HL-60 (cell line): ENCODE measurements at regions not wholly inside any gene's neighbourhood (a gene's known extent, or its start where the extent isn't known, plus 50 kb on each side); places are given as distances from the start of the nearest gene placed in this dataset.

Experiments
- DNase-seq, 2 experiments: peaks; one replicate each; pipeline ENCODE4 v3.0.0-alpha.2; 2010 to 2020; ENCODE audit warnings: low read depth in 1 of 2, low spot score in 1 of 2
- H3K27ac ChIP-seq: fragments of 250-450 bp; sonication (Bioruptor Pico); replicated peaks from 2 replicates; pipeline ENCODE4 v1.5.1; 2020; ENCODE audit warnings: mild to moderate bottlenecking, moderate library complexity
- H3K27me3 ChIP-seq: fragments of 250-450 bp; sonication (Bioruptor Pico); 2 replicates; pipeline ENCODE4 v1.5.1; 2021; ENCODE audit warnings: mild to moderate bottlenecking, moderate library complexity; ENCODE audit not compliant: insufficient read depth, poor library complexity, severe bottlenecking
- H3K4me3 ChIP-seq: replicated peaks from 2 replicates; pipeline ENCODE4 v1.5.1; 2011; ENCODE audit warnings: mild to moderate bottlenecking, control low read depth, low read length; ENCODE audit not compliant: insufficient read depth
- GABPA ChIP-seq: IDR thresholded peaks from 2 replicates; pipeline ENCODE4 v1.6.1; 2012; ENCODE audit warnings: low read depth
- POLR2AphosphoS5 ChIP-seq: IDR thresholded peaks from 2 replicates; pipeline ENCODE4 v1.6.1; 2012; ENCODE audit warnings: low read depth
- SPI1 ChIP-seq: IDR thresholded peaks from 2 replicates; pipeline ENCODE4 v1.6.1; 2012; ENCODE audit warnings: low read depth, mild to moderate bottlenecking, borderline replicate concordance
- TF ChIP-seq, protein P1 (sequence below): IDR thresholded peaks from 2 replicates; pipeline ENCODE4 v1.6.1; 2012; ENCODE audit warnings: low read depth; ENCODE audit not compliant: insufficient replicate concordance
- TF ChIP-seq, protein P2 (sequence below): IDR thresholded peaks from one replicate; pipeline ENCODE4 v1.5.1; 2011; ENCODE audit warnings: low read length, control low read depth, inconsistent platforms; ENCODE audit not compliant: insufficient read depth

DNA sequence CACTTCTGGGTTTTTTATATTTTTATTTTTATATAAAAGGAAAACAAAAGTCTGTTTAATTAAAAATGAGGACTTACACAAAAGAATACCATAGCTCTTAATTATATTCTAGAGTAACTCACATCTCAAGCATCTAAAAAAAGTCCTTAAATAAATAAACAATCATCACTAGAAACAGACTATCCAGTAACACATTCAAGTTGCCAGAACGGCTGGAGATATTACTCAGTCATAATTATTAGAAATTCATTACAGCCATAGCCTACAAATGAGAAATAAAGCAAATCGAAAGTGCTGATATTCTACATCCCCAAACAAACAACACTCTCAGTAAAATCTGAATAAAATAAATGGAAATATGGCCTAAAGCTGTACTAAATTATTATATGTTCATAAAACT lies 182.5 kb upstream of the C11orf58 start:
- H3K4me3 ChIP-seq, result no peak overlapping the region
- no peak for TF ChIP-seq POLR2AphosphoS5
- TF ChIP-seq SPI1, result no peak
- TF ChIP-seq, protein P1, sequence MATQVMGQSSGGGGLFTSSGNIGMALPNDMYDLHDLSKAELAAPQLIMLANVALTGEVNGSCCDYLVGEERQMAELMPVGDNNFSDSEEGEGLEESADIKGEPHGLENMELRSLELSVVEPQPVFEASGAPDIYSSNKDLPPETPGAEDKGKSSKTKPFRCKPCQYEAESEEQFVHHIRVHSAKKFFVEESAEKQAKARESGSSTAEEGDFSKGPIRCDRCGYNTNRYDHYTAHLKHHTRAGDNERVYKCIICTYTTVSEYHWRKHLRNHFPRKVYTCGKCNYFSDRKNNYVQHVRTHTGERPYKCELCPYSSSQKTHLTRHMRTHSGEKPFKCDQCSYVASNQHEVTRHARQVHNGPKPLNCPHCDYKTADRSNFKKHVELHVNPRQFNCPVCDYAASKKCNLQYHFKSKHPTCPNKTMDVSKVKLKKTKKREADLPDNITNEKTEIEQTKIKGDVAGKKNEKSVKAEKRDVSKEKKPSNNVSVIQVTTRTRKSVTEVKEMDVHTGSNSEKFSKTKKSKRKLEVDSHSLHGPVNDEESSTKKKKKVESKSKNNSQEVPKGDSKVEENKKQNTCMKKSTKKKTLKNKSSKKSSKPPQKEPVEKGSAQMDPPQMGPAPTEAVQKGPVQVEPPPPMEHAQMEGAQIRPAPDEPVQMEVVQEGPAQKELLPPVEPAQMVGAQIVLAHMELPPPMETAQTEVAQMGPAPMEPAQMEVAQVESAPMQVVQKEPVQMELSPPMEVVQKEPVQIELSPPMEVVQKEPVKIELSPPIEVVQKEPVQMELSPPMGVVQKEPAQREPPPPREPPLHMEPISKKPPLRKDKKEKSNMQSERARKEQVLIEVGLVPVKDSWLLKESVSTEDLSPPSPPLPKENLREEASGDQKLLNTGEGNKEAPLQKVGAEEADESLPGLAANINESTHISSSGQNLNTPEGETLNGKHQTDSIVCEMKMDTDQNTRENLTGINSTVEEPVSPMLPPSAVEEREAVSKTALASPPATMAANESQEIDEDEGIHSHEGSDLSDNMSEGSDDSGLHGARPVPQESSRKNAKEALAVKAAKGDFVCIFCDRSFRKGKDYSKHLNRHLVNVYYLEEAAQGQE, result no peak
- no peak for DNase-seq
- no peak overlapping the region for H3K27ac ChIP-seq
- peaks cover 4% of the 10 kb centered on the region for H3K27me3 ChIP-seq

DNA sequence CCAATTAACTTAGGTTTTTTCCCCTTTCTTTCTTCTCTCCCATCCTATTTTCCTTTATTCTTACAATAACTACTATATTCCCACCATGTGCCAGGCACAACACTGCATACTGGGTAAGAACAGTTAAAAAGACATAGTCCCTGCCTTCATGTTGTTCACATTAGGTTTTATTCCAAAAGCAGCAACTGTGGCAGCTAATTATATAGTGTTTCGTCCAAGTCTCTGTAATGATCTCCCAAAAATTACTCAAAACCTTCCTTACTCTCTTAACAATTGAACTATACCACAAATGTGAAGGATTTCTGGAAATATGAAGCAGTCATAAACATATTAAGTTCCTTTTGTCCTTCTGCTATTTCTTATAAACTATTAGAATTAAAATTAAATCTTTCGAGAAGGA lies 184.1 kb upstream of the C11orf58 start:
- TF ChIP-seq, protein P1, result no peak
- TF ChIP-seq, protein P2, sequence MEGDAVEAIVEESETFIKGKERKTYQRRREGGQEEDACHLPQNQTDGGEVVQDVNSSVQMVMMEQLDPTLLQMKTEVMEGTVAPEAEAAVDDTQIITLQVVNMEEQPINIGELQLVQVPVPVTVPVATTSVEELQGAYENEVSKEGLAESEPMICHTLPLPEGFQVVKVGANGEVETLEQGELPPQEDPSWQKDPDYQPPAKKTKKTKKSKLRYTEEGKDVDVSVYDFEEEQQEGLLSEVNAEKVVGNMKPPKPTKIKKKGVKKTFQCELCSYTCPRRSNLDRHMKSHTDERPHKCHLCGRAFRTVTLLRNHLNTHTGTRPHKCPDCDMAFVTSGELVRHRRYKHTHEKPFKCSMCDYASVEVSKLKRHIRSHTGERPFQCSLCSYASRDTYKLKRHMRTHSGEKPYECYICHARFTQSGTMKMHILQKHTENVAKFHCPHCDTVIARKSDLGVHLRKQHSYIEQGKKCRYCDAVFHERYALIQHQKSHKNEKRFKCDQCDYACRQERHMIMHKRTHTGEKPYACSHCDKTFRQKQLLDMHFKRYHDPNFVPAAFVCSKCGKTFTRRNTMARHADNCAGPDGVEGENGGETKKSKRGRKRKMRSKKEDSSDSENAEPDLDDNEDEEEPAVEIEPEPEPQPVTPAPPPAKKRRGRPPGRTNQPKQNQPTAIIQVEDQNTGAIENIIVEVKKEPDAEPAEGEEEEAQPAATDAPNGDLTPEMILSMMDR, result no peak
- TF ChIP-seq GABPA, result no peak
- TF ChIP-seq SPI1, result no peak
- TF ChIP-seq POLR2AphosphoS5, result no peak
- no peak for DNase-seq
- no peak overlapping the region for H3K4me3 ChIP-seq
- no peak overlapping the region for H3K27ac ChIP-seq
- H3K27me3 ChIP-seq, result peaks cover 4% of the 10 kb centered on the region

DNA sequence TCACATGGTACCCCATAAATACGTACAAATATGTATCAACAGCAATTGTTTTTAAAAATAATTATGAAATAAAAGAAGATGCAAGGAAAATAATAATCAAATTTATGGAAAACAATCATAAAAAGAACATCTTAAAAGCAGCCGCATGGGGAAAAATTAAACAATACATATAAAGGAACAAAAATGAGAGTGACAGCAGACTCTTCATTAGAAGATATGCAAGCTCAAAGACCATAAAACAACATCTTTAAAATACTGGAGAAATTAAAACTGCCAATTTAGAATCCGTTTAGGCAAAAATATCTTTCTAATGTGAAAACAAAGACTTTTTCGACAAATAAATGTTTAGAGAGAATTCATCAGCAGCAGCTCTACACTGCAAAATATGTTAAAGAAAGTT lies 190.6 kb upstream of the C11orf58 start:
- Histone ChIP-seq H3K27ac (no peak overlapping the region), H3K27me3 (no peaks in the 10 kb centered on the region), H3K4me3 (no peak overlapping the region)
- no peak for DNase-seq
- TF ChIP-seq, protein P2, result no peak
- TF ChIP-seq POLR2AphosphoS5, result no peak
- TF ChIP-seq GABPA, result no peak
- TF ChIP-seq SPI1, result no peak

DNA sequence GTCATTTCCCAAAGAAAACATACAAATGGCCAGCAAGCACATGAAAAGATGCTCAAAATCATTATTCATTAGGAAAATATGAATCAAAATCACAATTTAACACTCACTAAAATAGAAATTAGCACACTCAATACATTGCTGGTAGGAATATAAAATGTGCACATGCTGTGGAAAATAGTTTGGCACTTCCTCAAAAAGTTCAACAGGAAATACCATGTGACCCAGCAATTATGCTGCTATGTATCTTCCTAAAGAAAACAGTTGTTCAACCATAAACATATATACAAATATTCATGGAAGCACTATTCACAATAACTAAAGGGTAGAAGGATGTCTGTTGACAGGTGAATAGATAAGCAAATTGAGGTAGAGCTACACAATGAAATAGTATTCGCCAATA lies 187.3 kb upstream of the SOX6 start:
- Histone ChIP-seq H3K4me3 (no peak overlapping the region), H3K27me3 (no peaks in the 10 kb centered on the region), H3K27ac (no peak overlapping the region)
- DNase-seq, result no peak
- TF ChIP-seq, protein P1, result no peak
- peak; percentile 75 for TF ChIP-seq SPI1
